ENCODE measurements at regions not wholly inside any gene's neighbourhood (a gene's known extent, or its start where the extent isn't known, plus 50 kb on each side); places are given as distances from the start of the nearest gene placed in this dataset.

DNA sequence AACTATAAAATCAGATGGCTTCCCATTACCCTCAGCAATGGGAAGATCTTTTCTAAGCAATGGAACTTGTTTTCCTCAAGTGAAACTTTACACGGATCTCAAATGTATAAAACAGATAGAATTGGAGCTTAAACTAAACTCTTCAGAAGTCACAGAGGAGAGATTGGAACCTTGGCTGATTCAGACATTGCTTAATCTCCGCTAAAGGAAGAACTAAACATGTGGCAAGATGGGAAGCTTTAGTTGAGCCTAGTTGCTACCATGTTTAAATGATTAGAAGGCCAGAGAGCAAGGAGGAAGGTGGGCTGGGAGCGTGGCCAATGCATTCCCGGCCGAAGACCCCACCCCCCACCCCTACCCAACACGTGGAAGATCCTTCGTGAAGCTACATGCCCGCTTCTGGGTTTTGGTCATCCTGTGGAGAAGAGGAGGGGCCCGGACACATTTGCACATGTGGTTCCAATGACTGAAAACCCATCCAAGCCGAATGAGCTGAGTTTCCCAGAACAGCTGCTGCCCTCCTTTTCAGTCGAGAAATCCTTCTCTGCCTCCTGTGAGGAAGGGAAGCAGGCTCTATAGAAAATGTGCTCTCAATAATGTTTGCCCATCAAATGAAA is 164.3 kb downstream of the MIS18A start:
- TF ChIP-seq PRDM1 (tag by site-specific recombination; IDR thresholded peaks at IDR 0.05), result no peak
- no peak for TF ChIP-seq CTCF (tag by site-specific recombination; IDR thresholded peaks at IDR 0.05)
- TF ChIP-seq ZNF274 (IDR thresholded peaks at IDR 0.05; ENCODE audit: low read length), result no peak
- TF ChIP-seq ZNF274 (tag by site-specific recombination; IDR thresholded peaks at IDR 0.05; ENCODE audit: borderline replicate concordance), result no peak
- no peak for TF ChIP-seq ZNF660 (tag by site-specific recombination; IDR thresholded peaks at IDR 0.05)
- no peak for TF ChIP-seq ZNF416 (tag by site-specific recombination; IDR thresholded peaks at IDR 0.05)
- TF ChIP-seq RBAK (tag by site-specific recombination; IDR thresholded peaks at IDR 0.05), result no peak
